ENCODE measurements at regions not wholly inside any gene's neighbourhood (a gene's known extent, or its start where the extent isn't known, plus 50 kb on each side); places are given as distances from the start of the nearest gene placed in this dataset.

- TF ChIP-seq CTCF (IDR thresholded peaks at IDR 0.05) (no peak), POLR2AphosphoS5 (IDR thresholded peaks at IDR 0.05; ENCODE audit: insufficient read depth in 1 of 2, low read depth in 1 of 2) (no peak), POLR2A (IDR thresholded peaks at IDR 0.05) (no peak)
These were observed 288.0 kb upstream of the TLE3 start for GRCh38 chr15:70385711-70386110.
